ENCODE measurements at regions not wholly inside any gene's neighbourhood (a gene's known extent, or its start where the extent isn't known, plus 50 kb on each side); places are given as distances from the start of the nearest gene placed in this dataset.
"Not testable (repeated sequence)": the region's sequence is repeated elsewhere in the genome, so short reads cannot be mapped to it uniquely, and the experiment has no call there.

DNA sequence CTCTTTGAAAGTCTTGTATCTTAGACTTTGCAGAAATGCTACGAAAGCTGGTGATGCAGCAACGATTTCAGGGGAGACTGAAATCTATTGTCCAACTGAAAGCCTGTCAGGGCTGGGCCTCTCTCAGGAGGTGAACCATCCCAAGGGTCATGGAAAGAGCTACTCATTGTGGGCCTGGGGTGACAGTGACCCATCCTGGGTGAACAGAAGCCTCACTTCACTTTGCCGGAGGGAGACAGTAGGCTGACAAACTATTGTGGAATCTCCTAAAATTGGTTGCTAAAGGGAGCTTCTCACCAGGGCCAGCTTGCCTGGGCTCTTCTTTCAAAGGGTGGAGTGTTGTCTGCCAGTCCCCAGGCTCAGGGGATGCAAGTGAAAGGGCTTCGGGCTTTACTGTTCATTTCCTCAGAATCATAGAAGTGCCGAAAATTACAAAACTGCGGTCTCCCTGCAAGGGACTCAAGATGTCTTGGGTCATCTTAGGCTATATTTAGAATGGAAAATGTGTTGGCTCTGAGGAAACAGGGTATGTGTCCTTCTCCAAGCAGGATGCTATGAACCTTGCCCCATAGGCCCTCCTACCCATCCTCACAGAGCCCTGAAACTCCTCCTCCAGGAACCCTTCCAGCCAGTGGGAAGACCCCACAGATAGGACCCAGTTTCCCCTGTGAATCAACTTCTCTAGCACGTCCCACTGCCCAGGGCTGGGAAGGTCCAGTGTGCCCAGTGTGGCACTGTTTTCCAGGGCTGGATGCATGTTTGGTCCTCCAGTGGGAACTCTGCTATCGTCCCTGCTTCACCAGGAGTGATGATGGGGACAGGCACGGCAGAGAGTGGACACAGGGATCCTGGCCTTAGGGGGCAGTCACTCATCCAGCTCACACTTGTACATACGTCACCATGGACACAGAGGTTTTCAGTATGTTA lies 173.4 kb upstream of the PLGLB2 start:
- DNase-seq (ENCODE audit: low spot score), result not testable (repeated sequence)

DNA sequence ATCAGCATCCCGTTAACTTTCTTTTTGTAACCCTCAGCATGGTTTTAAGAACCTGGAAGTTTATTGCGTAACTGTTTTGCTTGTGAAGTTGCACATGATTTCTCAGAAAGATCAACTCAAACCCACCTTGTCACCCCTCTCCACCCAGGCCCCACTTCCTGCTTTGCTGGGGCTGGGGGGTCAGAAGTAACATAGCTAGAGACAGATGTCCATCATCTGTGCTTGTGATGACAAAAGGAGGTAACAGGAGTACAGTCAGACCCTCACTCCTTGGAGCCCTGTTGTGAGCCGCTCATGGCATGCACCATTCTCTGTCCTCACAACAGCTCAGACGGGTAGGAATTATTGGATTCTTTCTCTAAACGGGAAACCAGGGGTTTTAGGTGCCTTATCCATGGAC lies 172.7 kb upstream of the PLGLB2 start:
- DNase-seq (ENCODE audit: low spot score), result not testable (repeated sequence)

DNA sequence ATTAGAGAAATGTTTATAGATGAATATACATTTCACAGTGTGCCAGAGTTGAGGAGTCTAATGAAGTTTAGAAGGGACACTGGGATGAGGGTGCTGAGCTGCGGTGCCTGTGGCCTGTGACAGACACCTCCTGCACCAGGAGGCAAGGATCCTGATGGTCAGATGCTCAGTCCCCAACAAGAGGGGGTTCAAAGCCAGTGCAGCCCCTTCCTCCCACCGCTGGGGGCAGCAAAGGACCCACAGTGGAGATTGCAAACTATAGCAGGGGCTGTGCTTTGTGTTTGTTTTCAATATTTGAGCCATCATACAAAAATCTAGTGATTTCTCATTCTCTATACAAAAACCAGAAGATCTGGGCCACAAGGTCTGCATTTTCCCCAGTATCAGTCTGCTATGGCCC lies 170.5 kb upstream of the PLGLB2 start:
- DNase-seq (ENCODE audit: low spot score), result not testable (repeated sequence)

DNA sequence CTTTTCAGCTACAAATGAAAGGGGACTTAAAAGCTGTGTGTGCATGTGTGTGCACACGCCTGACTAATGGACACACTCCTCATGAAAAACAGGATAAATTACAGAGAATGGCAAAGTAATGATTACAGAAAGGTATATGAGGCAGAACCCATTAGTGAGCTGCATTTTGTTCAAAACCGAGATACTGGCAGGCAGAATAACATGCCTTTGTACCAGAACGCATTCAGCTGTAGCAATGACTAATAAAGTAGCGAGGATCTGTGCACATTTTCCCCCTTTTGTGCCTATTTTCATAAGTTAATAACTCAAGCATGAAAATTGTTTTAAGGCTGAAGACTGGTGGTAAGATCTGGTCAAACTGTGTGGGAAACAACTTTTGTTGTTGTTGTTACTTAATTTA lies 165.7 kb upstream of the PLGLB2 start:
- DNase-seq (ENCODE audit: low spot score), result not testable (repeated sequence)

DNA sequence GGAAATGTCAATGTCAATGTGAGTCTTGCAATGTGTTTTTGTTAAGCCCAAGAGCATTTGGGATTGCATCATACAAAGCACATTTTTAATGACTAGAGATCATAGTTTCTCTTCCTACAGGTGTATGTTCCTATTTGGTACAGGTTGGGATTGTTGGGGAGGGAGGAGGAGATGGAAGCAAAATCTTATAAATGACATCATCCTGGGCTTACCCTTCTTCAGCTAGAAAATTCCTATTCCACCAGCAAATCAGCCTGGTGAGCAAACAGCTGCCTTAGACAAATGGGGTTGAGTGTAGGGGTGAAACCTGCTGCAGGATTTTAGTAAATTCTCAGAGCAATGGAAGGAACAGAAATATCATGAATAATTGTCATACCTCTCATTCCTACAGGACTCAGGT lies 165.3 kb upstream of the PLGLB2 start:
- DNase-seq (ENCODE audit: low spot score), result not testable (repeated sequence)

DNA sequence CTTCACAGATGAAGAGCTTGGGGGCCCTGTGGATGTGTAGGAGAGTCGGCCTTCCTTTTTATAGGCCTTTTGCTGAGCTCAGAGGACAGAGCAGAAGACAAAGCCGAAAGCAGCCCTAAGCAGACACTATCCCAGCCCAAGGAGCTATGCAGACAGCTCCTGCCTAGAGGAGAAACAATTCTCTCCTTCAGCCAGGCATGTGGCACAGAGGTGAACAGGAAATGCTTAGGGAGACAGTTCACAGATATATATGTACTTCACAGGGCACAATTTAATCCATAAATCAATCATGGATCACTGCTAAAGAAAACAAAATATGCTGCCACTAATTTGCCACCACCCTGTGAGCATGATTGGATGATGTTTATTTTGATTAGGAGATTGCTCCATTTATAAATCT lies 164.5 kb upstream of the PLGLB2 start:
- not testable (repeated sequence) for DNase-seq (ENCODE audit: low spot score)

DNA sequence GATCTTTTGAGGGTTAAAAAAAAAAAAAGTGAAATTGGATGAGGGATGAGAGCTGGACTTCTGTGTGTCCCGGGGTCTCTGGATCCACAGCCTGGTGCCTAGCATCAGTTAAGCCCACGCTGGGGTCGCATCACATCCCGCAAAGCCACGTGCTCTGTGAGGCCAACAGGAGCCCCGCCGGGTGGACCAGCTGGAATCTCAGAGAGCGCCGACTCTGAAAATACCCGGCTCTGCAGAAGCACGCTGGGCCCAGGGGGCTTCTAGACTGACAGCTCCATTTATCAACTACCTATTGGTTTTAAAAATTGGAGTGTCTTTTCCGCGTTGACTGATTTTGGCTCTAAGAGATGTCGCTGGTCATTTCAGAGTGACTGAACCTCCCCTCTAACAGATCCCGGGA lies 164.1 kb upstream of the PLGLB2 start:
- not testable (repeated sequence) for DNase-seq (ENCODE audit: low spot score)

DNA sequence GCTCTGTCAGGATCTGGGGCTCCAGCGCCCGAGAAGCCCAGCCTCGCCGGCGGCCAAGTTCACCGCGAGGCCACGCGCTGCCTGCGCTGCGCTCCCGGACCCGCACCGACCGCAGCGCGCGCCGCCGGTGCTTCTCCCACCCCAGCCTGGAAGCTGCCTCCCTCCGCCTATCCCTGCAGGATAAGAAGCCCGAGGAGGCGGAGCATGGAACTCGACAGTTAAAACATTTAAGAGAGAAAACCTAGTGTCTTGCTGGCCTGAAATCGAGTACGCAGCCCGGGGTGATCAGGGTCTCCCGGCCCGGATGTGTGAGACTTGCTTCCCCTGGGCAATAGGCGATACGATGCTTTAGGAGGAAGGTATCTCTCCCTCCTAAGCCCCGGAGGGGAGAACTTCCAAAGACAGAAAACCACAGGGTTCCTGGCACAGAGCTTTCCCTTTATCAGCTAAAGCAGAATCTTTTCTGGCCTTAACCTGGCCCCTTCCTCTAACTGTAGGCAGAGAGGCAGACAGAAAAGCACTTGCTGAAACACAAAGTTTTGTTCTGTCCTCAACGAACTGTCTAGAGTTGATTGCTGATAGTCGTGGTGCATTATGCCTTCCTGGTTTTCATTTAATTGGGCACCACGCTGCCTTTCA lies 163.5 kb upstream of the PLGLB2 start:
- not testable (repeated sequence) for DNase-seq (ENCODE audit: low spot score)

DNA sequence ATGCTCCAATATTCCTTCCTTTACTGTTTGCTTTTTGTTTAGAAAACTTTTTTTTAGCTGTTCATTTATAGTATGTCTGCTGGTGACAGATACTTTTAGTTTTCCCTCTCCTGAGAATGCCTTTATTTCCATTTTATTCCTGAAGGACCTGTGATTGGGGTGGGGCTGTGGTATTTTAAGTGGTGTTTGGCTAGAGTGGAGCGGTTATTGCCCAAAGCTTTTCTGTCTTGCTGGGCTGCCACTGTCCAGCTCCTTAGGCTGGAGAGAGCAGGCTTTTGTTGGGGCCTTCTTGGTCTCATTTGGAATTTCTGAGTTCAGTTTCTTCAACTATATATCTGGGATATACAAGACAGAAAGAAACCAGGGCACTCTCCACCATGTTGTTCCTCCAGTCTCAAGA lies 160.0 kb upstream of the PLGLB2 start:
- DNase-seq (ENCODE audit: low spot score), result not testable (repeated sequence)

DNA sequence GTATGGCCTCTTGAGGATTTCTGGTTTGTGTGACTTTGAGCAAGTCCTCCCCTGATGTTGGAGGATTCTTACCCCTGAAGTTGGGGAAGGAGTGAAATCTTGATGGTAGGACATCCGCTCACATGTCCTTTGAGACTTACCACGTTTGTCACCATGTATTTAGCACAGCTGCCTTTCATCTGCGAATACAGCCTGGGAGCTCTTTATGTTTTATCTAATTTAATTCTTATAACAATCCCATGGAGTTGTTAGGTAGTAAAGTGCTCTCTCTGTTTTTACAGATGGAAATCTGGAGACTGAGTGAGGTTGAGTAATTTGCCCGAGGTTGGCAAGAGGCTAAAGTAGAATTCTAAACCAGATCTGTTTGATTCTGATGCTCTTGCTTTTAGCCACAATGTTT lies 154.9 kb upstream of the PLGLB2 start:
- not testable (repeated sequence) for DNase-seq (ENCODE audit: low spot score)

DNA sequence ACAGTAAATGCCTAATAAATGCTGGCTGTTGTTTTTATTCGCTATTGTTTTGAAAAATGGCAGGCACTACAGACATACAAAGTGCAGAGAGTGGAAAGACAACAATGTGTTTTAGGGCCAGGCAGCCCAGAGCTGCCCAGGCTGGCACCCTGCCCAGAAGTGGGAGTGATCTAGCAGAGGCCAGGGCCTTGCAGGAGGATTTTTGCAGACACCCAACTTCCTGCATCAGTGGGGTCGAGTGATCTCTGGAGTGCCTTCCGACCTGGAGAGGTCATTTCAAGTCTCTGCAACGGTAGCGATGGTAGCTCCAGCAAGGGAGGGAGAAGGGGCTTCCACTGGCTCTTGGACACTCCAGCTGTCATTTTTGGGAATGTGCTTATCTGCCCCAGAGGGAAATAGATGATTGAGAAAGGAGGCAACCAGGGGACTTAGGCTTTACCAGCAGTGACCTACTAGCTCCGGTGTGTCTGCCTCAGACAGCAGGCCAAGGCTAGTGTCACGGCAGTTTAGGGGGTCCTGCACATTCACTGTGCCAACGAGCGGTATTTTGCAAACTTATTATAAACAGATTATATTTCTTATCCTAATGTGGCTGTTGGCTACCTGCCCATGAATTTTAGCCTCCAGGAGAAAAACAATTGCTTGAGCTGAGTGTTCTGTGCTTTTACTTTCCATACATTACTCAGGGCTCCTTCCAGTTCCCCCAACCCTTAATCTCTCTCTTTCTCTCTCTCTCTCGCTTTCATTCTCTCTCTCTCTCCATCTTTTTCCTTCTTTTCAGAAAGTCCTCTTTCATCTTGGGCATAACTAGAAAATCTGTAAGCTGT lies 153.9 kb upstream of the PLGLB2 start:
- DNase-seq (ENCODE audit: low spot score), result peak; percentile 88

DNA sequence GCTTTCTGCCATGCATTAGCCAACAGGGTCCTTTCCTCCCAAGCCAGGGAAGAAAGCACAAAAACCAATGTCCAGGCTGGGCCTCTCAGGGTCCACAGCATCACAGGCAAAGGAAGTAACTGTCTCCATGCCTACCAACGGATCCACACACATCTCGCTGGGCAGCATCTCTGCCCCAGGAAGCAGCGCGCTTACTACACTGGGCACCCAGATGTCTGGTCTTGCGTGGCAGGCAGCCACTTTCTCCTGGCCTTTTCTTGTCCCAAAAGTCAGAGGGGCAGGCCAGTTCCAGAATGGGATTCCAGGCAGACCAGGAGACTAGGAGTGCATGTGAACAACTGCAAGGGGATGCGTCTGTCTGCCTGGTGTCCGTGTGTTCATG lies 153.3 kb upstream of the PLGLB2 start:
- DNase-seq (ENCODE audit: low spot score), result not testable (repeated sequence)

DNA sequence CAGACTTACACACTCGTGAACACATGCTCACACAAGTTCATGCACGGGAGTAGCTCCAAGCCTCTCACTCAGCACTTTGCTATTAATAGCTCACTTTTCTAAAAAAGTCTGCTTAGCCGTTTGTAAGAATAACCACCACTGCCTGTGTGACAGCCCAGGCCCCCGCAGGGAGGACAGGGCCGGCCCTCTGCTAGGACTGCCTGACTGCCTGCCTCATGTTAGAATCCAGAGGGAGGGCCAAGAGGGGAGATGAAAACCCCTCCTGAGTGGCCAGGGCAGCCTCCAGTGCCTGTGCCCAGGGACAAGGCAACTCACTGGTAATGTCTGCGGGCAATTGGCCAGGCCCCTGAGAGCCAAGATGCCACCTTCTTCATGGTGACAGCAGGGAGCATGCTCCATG lies 152.9 kb upstream of the PLGLB2 start:
- not testable (repeated sequence) for DNase-seq (ENCODE audit: low spot score)

DNA sequence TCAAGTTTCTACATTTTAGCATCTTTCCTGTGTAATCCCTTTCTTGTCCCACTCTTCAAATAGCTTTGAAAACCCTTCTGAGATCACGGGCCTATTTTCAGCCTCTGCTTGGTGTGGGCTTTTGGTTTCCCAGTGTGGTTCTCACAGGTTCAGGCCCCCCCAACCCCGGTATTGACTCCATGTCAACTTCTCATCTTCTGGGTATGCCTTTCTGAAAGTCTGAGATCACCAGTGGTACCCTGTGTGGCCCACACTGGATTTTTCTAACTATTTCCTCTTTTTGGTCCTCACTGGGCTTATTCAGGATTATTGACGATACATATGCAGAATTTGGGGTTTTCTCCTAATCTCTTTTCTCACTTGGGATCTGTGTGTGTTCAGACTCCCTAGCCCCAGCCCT lies 146.9 kb upstream of the PLGLB2 start:
- not testable (repeated sequence) for DNase-seq (ENCODE audit: low spot score)

DNA sequence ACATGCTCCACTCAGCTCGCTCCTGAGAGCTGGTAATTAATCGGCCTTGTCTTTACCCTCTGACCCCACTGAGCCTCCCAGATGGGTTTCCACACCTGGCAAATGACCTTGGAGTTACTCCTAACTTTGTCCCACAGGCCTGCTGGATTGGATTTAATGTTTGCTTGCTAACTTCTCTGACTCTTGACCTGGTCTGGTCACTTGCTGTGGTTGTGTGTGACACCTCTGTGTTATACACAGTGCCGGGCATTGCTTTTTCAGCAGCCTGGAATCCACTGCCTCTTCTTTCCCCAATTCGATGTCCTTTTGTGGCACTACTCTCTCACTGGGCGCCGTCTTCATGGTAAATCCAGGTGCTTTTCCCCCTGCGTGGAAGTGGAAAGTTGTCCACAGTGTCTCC lies 145.8 kb upstream of the PLGLB2 start:
- not testable (repeated sequence) for DNase-seq (ENCODE audit: low spot score)

DNA sequence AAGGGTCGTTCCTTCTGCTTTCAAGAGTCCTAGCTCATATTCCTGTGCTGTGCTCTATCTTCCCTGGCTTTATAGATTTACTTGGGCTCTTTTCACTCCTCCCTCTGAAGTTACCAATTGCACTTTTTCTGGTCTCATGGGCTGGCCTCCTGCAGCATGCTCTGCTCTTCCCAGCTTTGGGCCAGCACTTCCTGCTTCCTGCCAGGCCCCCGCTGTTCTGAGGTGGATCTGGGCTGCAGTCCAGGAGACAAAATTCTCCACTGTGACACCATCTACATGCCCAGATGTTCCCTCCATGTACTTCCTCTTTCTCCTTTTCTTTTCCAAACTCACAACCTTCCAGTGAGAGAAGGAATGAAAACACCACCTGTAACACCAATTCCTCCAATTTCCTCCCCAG lies 145.2 kb upstream of the PLGLB2 start:
- not testable (repeated sequence) for DNase-seq (ENCODE audit: low spot score)

DNA sequence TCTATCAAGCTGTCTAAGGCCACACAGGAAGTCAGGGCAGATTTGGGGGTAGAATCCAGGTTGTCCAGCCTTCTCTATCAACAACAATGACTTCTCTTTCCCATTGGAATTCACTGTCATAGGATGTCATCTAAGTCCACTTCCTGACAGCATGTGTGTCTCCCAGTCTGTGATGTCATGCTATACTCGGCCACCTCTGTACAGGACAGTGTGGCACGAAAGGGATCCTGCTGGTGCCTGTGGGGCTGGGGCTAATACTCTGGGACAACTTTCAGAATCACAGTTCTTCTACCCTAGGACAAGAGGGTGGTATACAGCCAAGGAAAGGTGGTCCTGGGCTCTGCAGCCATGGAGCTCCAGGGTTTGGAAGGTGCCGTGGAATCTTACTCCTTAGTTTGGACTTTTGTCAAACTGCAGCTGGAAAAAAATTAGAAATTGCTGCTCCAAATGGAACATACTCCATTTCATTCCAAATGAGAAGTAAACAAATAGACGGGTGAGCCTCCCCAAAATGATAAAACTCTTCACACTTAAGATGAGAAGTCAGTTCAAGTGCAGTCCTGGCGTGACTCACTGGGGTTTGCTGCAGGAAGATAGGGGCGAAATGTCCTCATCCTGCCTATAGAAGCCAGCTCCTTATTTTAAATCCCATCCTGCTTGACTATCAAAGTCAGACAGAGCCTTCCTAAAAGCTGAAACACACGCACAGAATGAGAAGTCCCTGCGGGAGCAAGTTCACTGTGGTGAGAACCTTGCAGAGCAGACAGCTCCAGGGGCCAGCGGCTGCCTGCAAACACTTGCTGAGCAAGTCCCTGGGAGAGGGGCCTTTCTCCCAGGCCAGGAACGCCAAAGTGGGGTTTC lies 144.2 kb upstream of the PLGLB2 start:
- not testable (repeated sequence) for DNase-seq (ENCODE audit: low spot score)

DNA sequence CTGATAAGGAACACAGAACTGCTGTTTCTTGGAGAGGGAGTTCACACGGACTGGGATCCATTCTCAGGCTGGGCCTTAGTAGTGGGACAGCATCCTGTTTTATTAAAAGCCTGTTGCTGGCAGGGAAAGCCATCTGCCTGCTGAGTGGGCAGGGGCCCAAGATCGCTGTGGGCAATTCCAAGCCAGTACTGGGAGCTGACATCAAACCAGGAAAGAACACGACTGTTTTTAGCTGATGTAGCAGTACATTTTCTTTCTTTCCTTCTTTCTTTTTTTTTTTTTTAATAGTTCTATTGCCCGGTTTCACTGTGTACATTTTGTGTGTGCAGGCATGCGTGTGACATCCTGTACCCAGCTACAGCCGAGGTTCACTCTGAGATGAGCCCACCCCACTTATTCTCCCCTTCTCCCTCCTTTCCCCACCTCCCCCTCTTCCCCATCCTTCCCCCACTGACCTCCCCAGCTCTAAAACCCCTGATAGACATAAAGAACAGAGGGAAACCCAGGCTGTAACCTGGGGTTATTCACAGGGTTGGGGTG lies 143.5 kb upstream of the PLGLB2 start:
- DNase-seq (ENCODE audit: low spot score), result peak; percentile 41

DNA sequence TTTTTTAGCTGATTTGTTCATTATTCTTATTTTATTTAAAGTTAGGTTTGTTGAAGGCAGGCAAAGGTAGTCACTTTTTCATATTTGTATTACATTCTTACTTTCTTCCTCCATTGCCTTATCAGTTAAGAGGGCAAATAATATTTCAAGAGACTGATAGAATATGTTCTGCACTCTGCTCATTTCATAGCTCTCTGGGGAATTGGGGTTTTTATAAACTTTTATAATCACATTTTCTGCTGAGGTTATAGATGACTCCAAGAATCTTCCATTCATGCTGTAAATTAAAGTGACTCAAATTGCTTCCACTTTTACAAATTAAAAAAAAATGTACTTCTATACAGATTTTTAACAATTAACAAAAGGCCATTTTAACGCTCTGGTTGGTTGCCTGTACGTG lies 142.9 kb upstream of the PLGLB2 start:
- not testable (repeated sequence) for DNase-seq (ENCODE audit: low spot score)

DNA sequence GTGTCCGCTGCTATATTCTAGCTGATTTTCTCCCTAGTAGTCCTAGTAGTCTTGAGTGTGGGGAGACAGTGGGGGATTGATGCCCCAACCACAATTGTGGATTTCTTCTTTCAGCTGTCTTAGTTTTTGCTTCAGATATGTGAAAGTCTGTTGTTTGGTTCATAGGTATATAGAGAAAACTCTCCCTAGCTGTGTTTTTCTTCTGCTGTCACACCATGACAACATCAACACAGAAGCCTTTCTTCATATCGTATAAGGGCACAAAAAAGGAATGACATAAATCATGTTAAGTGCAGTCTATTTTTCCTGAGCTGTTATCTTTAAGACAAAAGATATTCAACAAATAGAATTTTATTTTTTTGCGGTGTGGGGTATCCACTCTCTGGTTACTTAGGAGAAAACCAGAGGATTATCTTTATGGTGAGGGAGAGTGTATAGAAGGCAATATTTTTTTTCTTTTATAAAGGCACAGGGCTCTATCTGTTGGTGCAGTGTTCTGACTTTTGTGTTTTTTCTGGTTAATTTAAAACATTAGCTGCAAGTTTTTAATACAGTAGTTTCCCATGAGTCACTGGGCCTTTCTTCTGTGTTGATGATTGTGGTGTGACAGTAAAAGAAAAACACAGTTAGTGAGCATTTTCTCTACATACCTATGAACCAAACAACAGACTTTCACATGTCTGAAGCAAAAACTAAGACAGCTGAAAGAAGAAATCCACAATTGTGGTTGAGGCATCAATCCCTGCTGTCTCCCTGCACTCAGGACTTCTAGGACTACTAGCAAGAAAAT lies 139.3 kb upstream of the PLGLB2 start:
- not testable (repeated sequence) for DNase-seq (ENCODE audit: low spot score)
